LoVo (cell line): ENCODE measurements at regions not wholly inside any gene's neighbourhood (a gene's known extent, or its start where the extent isn't known, plus 50 kb on each side); places are given as distances from the start of the nearest gene placed in this dataset.
"Not testable (repeated sequence)": the region's sequence is repeated elsewhere in the genome, so short reads cannot be mapped to it uniquely, and the experiment has no call there.

ENCODE experiments used
- DNase-seq: peaks from one replicate; pipeline ENCODE4 v3.0.0-alpha.2; 2016; ENCODE audit warnings: low spot score

GRCh38 chr1:100597061-100597741 lies 59.3 kb downstream of the GPR88 start:
- DNase-seq: no peak

GRCh38 chr1:100597784-100598183 lies 59.8 kb downstream of the GPR88 start:
- no peak for DNase-seq

- not testable (repeated sequence) for DNase-seq
Observed at GRCh38 chr1:100600377-100600776, 62.4 kb downstream of the GPR88 start.

GRCh38 chr1:100602028-100602427 lies 64.1 kb downstream of the GPR88 start:
- not testable (repeated sequence) for DNase-seq

- DNase-seq: no peak
Observed at GRCh38 chr1:100604372-100604771, 66.4 kb downstream of the GPR88 start.

- no peak for DNase-seq
Observed at GRCh38 chr1:100606438-100606837, 68.5 kb downstream of the GPR88 start.

- no peak for DNase-seq
Observed at GRCh38 chr1:100607628-100608240, 69.8 kb downstream of the GPR88 start.

GRCh38 chr1:100609849-100610248 lies 71.9 kb downstream of the GPR88 start:
- DNase-seq: no peak

- DNase-seq: no peak
Observed at GRCh38 chr1:100611086-100611485, 73.1 kb downstream of the GPR88 start.

GRCh38 chr1:100612540-100612939 lies 74.6 kb downstream of the GPR88 start:
- DNase-seq: no peak

GRCh38 chr1:100613817-100614559 lies 76.0 kb downstream of the GPR88 start:
- DNase-seq: no peak

GRCh38 chr1:100614570-100614969 lies 76.6 kb downstream of the GPR88 start:
- no peak for DNase-seq

- no peak for DNase-seq
Observed at GRCh38 chr1:100615686-100616085, 77.7 kb downstream of the GPR88 start.

- DNase-seq: no peak
Observed at GRCh38 chr1:100616121-100616621, 78.2 kb downstream of the GPR88 start.

GRCh38 chr1:100622037-100622436 lies 84.1 kb downstream of the GPR88 start:
- no peak for DNase-seq

- DNase-seq: no peak
Observed at GRCh38 chr1:100622506-100622905, 84.6 kb downstream of the GPR88 start.

- no peak for DNase-seq
Observed at GRCh38 chr1:100622966-100623762, 85.2 kb downstream of the GPR88 start.

- no peak for DNase-seq
Observed at GRCh38 chr1:100624886-100625610, 87.1 kb downstream of the GPR88 start.

GRCh38 chr1:100626397-100626796 lies 88.5 kb downstream of the GPR88 start:
- no peak for DNase-seq

GRCh38 chr1:100627054-100627716 lies 89.2 kb downstream of the GPR88 start:
- no peak for DNase-seq

GRCh38 chr1:100627936-100628335 lies 90.0 kb downstream of the GPR88 start:
- DNase-seq: no peak
